ENCODE measurements at regions not wholly inside any gene's neighbourhood (a gene's known extent, or its start where the extent isn't known, plus 50 kb on each side); places are given as distances from the start of the nearest gene placed in this dataset.

GRCh38 chr9:117616431-117616831 is 87.8 kb upstream of the TLR4 start:
- Histone ChIP-seq H3K4me1 (ENCODE audit: control insufficient read depth in 2 of 2, insufficient read depth in 2 of 2, low read length in 2 of 2) (no peaks in the 10 kb centered on the region), H3K27me3 (ENCODE audit: control insufficient read depth in 2 of 2, insufficient read depth in 1 of 2, low read length in 1 of 2) (no peaks in the 10 kb centered on the region), H3K27ac (ENCODE audit: low read depth in 1 of 2, low read length in 1 of 2) (no peak overlapping the region), H3K36me3 (ENCODE audit: control insufficient read depth in 2 of 2, insufficient read depth in 2 of 2, low read length in 1 of 2) (no peaks in the 10 kb centered on the region), H3K9me3 (ENCODE audit: control insufficient read depth in 2 of 2, insufficient read depth in 1 of 2, low read length in 1 of 2) (no peaks in the 10 kb centered on the region), H3K4me3 (ENCODE audit: low read length in 2 of 2) (no peak overlapping the region)
- 77% methylated on average over 3 of the region's 3 CpGs for WGBS
- DNase-seq (ENCODE audit: low read depth in 6 of 9, low spot score in 9 of 9), result no peak

GRCh38 chr9:117612317-117612716 is 91.9 kb upstream of the TLR4 start:
- Histone ChIP-seq H3K36me3 (ENCODE audit: control insufficient read depth in 2 of 2, insufficient read depth in 2 of 2, low read length in 1 of 2) (no peaks in the 10 kb centered on the region), H3K9me3 (ENCODE audit: control insufficient read depth in 2 of 2, insufficient read depth in 1 of 2, low read length in 1 of 2) (no peaks in the 10 kb centered on the region), H3K4me3 (ENCODE audit: low read length in 2 of 2) (no peak overlapping the region), H3K27me3 (ENCODE audit: control insufficient read depth in 2 of 2, insufficient read depth in 1 of 2, low read length in 1 of 2) (no peaks in the 10 kb centered on the region), H3K4me1 (ENCODE audit: control insufficient read depth in 2 of 2, insufficient read depth in 2 of 2, low read length in 2 of 2) (no peaks in the 10 kb centered on the region), H3K27ac (ENCODE audit: low read depth in 1 of 2, low read length in 1 of 2) (no peak overlapping the region)
- 70% methylated on average over 1 of the region's 1 CpG for WGBS
- no peak for DNase-seq (ENCODE audit: low read depth in 6 of 9, low spot score in 9 of 9)

DNA sequence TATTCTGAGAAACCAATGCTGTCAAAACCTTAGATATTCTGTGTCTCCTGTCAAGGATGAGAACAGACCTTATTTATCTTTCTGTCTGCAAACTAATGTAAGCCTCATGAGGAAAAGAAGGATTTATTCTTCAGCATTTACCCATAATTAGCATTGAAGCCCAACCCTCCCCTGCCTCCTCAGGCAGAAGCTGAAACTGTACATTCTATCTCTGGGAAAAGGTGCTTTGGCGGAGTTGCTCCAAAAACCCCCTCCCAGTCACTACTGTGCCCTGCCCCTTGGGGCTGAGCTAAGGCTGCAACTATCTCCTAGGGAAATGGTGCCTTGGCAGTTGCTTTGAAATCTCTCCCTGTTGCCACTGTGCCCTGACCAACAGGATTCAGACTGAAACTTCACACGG is 106.2 kb upstream of the TLR4 start:
- Histone ChIP-seq H3K4me1 (ENCODE audit: control insufficient read depth in 2 of 2, insufficient read depth in 2 of 2, low read length in 2 of 2) (no peaks in the 10 kb centered on the region), H3K27me3 (ENCODE audit: control insufficient read depth in 2 of 2, insufficient read depth in 1 of 2, low read length in 1 of 2) (no peaks in the 10 kb centered on the region), H3K9me3 (ENCODE audit: control insufficient read depth in 2 of 2, insufficient read depth in 1 of 2, low read length in 1 of 2) (no peaks in the 10 kb centered on the region), H3K36me3 (ENCODE audit: control insufficient read depth in 2 of 2, insufficient read depth in 2 of 2, low read length in 1 of 2) (no peaks in the 10 kb centered on the region), H3K4me3 (ENCODE audit: low read length in 2 of 2) (no peak overlapping the region), H3K27ac (ENCODE audit: low read depth in 1 of 2, low read length in 1 of 2) (no peak overlapping the region)
- no peak for DNase-seq (ENCODE audit: low read depth in 6 of 9, low spot score in 9 of 9)
- 91% methylated on average over 2 of the region's 2 CpGs for WGBS

DNA sequence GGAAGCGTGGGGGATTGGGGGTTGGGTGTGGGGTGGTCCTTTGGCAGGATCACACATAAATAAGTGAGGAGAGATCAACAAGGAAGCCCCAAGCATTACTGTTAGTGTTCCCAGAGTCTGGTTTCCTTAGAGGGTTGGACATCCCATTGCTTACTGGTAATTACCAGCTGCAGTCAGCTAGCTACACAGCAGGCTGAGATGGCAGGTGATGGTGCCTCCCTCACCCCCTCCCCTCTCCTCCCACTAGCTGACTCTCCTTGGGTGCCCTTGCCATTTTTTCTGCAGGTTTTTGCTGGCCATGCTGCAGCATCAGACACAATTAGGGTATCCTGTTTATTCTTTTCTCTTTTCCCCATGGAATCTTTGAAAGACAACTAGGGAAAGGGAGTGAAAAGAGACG is 107.5 kb upstream of the TLR4 start:
- H3K4me3 ChIP-seq (ENCODE audit: low read length in 2 of 2), result no peak overlapping the region
- WGBS, result 52% methylated on average over 2 of the region's 2 CpGs

GRCh38 chr9:117595650-117596049 is 108.6 kb upstream of the TLR4 start:
- Histone ChIP-seq H3K36me3 (ENCODE audit: control insufficient read depth in 2 of 2, insufficient read depth in 2 of 2, low read length in 1 of 2) (no peaks in the 10 kb centered on the region), H3K27me3 (ENCODE audit: control insufficient read depth in 2 of 2, insufficient read depth in 1 of 2, low read length in 1 of 2) (no peaks in the 10 kb centered on the region), H3K4me3 (ENCODE audit: low read length in 2 of 2) (no peak overlapping the region), H3K27ac (ENCODE audit: low read depth in 1 of 2, low read length in 1 of 2) (no peak overlapping the region), H3K4me1 (ENCODE audit: control insufficient read depth in 2 of 2, insufficient read depth in 2 of 2, low read length in 2 of 2) (no peaks in the 10 kb centered on the region), H3K9me3 (ENCODE audit: control insufficient read depth in 2 of 2, insufficient read depth in 1 of 2, low read length in 1 of 2) (no peaks in the 10 kb centered on the region)
- 94% methylated on average over 3 of the region's 3 CpGs for WGBS
- DNase-seq (ENCODE audit: low read depth in 6 of 9, low spot score in 9 of 9), result no peak

More for the DNA sequence above, 107.5 kb upstream of the TLR4 start:
- H3K9me3 ChIP-seq (ENCODE audit: control insufficient read depth in 2 of 2, insufficient read depth in 1 of 2, low read length in 1 of 2), result no peaks in the 10 kb centered on the region
- no peak for DNase-seq (ENCODE audit: low read depth in 6 of 9, low spot score in 9 of 9)
- no peaks in the 10 kb centered on the region for H3K27me3 ChIP-seq (ENCODE audit: control insufficient read depth in 2 of 2, insufficient read depth in 1 of 2, low read length in 1 of 2)
- no peak overlapping the region for H3K27ac ChIP-seq (ENCODE audit: low read depth in 1 of 2, low read length in 1 of 2)
- H3K36me3 ChIP-seq (ENCODE audit: control insufficient read depth in 2 of 2, insufficient read depth in 2 of 2, low read length in 1 of 2), result no peaks in the 10 kb centered on the region
- H3K4me1 ChIP-seq (ENCODE audit: control insufficient read depth in 2 of 2, insufficient read depth in 2 of 2, low read length in 2 of 2), result no peaks in the 10 kb centered on the region

- H3K9me3 ChIP-seq (ENCODE audit: control insufficient read depth in 2 of 2, insufficient read depth in 1 of 2, low read length in 1 of 2), result no peaks in the 10 kb centered on the region
- no peaks in the 10 kb centered on the region for H3K4me1 ChIP-seq (ENCODE audit: control insufficient read depth in 2 of 2, insufficient read depth in 2 of 2, low read length in 2 of 2)
- H3K27ac ChIP-seq (ENCODE audit: low read depth in 1 of 2, low read length in 1 of 2), result no peak overlapping the region
- 93% methylated on average over 2 of the region's 2 CpGs for WGBS
- H3K36me3 ChIP-seq (ENCODE audit: control insufficient read depth in 2 of 2, insufficient read depth in 2 of 2, low read length in 1 of 2), result no peaks in the 10 kb centered on the region
- DNase-seq (ENCODE audit: low read depth in 6 of 9, low spot score in 9 of 9), result no peak
- no peak overlapping the region for H3K4me3 ChIP-seq (ENCODE audit: low read length in 2 of 2)
- no peaks in the 10 kb centered on the region for H3K27me3 ChIP-seq (ENCODE audit: control insufficient read depth in 2 of 2, insufficient read depth in 1 of 2, low read length in 1 of 2)
Observed at GRCh38 chr9:117587263-117587662, 116.9 kb upstream of the TLR4 start.

DNA sequence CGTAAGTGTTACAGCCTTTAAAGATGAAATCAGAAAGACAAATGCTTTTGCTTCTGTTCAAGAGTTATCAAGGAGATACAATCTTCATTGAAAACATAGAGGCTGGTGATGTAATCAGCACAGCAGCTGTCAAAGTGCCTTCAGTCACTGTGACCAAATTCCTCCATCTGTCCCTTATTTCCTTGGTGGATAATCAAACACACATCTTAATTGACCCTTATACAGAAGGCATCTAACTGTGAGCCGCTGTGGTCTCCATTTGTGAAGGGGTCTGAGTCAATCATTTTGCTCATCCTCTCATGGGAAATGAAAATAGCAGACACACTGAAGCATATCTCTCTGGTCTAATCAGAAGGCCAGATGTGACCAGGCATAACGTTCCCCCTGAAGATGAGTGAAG is 130.1 kb upstream of the TLR4 start:
- 86% methylated on average over 3 of the region's 3 CpGs for WGBS
- Histone ChIP-seq H3K9me3 (ENCODE audit: control insufficient read depth in 2 of 2, insufficient read depth in 1 of 2, low read length in 1 of 2) (peaks cover 0 to 3% of the 10 kb centered on the region in 2 donors), H3K36me3 (ENCODE audit: control insufficient read depth in 2 of 2, insufficient read depth in 2 of 2, low read length in 1 of 2) (no peaks in the 10 kb centered on the region), H3K27me3 (ENCODE audit: control insufficient read depth in 2 of 2, insufficient read depth in 1 of 2, low read length in 1 of 2) (no peaks in the 10 kb centered on the region), H3K4me3 (ENCODE audit: low read length in 2 of 2) (no peak overlapping the region), H3K4me1 (ENCODE audit: control insufficient read depth in 2 of 2, insufficient read depth in 2 of 2, low read length in 2 of 2) (no peaks in the 10 kb centered on the region), H3K27ac (ENCODE audit: low read depth in 1 of 2, low read length in 1 of 2) (no peak overlapping the region)
- no peak for DNase-seq (ENCODE audit: low read depth in 6 of 9, low spot score in 9 of 9)

GRCh38 chr9:117564839-117565238 is 139.4 kb upstream of the TLR4 start:
- WGBS, result 86% methylated on average over 1 of the region's 1 CpG
- Histone ChIP-seq H3K27me3 (ENCODE audit: control insufficient read depth in 2 of 2, insufficient read depth in 1 of 2, low read length in 1 of 2) (no peaks in the 10 kb centered on the region), H3K27ac (ENCODE audit: low read depth in 1 of 2, low read length in 1 of 2) (no peak overlapping the region), H3K4me3 (ENCODE audit: low read length in 2 of 2) (no peak overlapping the region), H3K4me1 (ENCODE audit: control insufficient read depth in 2 of 2, insufficient read depth in 2 of 2, low read length in 2 of 2) (no peaks in the 10 kb centered on the region), H3K36me3 (ENCODE audit: control insufficient read depth in 2 of 2, insufficient read depth in 2 of 2, low read length in 1 of 2) (no peaks in the 10 kb centered on the region), H3K9me3 (ENCODE audit: control insufficient read depth in 2 of 2, insufficient read depth in 1 of 2, low read length in 1 of 2) (no peaks in the 10 kb centered on the region)
- no peak for DNase-seq (ENCODE audit: low read depth in 6 of 9, low spot score in 9 of 9)

GRCh38 chr9:117561761-117562160 is 142.4 kb upstream of the TLR4 start:
- Histone ChIP-seq H3K36me3 (ENCODE audit: control insufficient read depth in 2 of 2, insufficient read depth in 2 of 2, low read length in 1 of 2) (no peaks in the 10 kb centered on the region), H3K4me1 (ENCODE audit: control insufficient read depth in 2 of 2, insufficient read depth in 2 of 2, low read length in 2 of 2) (no peaks in the 10 kb centered on the region), H3K9me3 (ENCODE audit: control insufficient read depth in 2 of 2, insufficient read depth in 1 of 2, low read length in 1 of 2) (no peaks in the 10 kb centered on the region), H3K4me3 (ENCODE audit: low read length in 2 of 2) (no peak overlapping the region), H3K27ac (ENCODE audit: low read depth in 1 of 2, low read length in 1 of 2) (no peak overlapping the region), H3K27me3 (ENCODE audit: control insufficient read depth in 2 of 2, insufficient read depth in 1 of 2, low read length in 1 of 2) (no peaks in the 10 kb centered on the region)
- no peak for DNase-seq (ENCODE audit: low read depth in 6 of 9, low spot score in 9 of 9)
- 75% methylated on average over 2 of the region's 2 CpGs for WGBS

Data from thymus (tissue), 11 donors.